ENCODE measurements at regions not wholly inside any gene's neighbourhood (a gene's known extent, or its start where the extent isn't known, plus 50 kb on each side); places are given as distances from the start of the nearest gene placed in this dataset.

- no peak for DNase-seq (ENCODE audit: low read depth in 2 of 2)
Observed at GRCh38 chr12:93154753-93155480, 222.8 kb upstream of the NUDT4 start.

DNA sequence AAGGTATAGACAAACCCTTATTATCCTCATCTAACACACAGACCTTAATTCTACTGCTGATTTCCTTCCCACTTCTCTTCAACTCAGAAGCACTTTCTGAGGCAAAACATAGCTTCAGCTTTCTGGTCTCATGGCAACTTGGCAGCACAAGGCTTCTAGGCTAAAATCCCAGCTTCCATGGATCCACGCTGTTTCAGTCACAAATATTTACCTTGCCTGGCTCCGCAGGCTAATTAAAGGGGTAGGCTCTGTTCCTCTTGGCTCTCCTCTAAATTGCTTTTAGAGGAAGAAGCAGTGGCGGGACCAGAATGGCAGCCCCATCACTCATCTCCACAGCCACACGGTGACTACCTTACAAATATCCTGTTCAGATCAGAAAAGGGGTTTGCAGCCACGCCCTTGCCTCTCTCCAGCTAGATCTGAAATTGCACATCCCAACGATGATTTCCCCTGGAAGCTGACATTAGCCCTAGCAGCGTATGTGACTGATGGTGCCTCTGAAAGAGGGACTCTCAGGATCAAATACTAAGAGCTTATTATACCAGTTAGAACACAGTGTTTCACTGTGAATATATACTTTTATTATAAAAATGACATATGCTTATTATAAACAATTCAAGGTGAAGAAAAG lies 221.5 kb upstream of the NUDT4 start:
- no peak for DNase-seq (ENCODE audit: low read depth in 2 of 2)

GRCh38 chr12:93157279-93157678 lies 220.4 kb upstream of the NUDT4 start:
- no peak for DNase-seq (ENCODE audit: low read depth in 2 of 2)

DNA sequence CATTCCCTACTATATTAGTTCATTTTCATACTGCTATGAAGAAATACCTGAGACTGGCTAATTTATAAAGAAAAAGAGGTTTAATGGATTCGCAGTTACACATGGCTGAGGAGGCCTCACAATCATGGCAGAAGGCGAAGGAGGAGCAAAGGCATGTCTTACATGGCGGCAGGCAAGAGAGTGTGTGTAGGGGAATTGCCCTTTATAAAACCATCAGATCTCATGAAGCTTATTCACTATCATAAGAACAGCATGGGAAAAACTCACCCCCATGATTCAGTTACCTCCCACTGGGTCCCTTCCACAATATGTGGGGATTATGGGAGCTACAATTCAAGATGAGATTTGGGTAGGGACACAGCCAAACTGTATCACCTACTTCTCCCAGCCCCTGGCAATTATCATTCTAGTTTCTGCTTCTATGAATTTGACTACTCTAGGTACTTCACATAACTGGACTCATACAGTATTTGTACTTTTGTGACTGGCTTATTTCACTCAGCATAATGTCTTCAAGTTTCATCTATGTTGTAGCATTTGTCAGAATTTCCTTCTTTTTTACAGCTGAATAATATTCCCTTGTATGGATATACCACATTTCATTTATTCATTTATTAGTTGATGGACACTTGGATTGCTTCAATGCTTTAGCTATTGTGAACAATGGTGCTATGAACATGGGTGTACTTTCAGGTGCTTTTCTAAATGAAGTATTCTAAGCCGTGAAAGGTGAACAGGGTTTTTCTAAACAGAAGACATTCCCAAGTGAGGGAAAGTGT lies 219.5 kb upstream of the NUDT4 start:
- DNase-seq (ENCODE audit: low read depth in 2 of 2): no peak

DNA sequence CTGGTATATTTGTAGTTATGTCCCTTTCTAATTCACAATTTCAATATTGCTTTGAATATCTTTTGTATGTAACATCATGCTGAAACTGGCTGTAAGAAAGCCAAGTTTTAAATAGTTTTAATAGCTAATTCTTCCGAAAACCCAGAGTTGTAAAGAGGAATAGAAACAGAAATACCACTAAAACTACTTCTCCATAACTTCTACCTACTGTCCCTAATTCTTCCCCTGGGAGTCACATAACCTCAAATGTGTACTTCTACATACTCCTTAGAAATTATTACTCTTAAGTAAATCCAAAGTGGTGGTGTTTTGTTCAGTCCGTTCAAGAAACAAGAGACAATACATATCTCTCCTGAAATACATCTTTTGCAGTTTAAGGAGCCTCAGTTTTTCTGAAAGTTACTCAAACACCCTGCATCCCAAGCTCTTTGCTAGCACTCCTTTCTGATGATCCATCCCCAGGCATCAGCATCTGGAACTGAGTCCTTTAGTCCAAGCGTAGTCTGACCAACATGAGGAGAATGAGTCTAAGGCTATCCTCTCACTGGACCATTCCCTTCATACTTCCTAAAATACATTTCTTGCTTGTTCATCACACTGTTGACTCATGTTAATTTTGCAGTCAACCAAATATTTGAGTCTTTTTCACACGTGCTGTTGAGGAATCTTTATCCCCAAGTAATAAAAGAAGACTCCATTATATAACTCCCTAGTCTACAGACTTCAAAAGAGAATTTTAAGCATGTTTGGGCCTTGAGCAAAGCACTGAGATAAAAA lies 214.3 kb upstream of the NUDT4 start:
- DNase-seq (ENCODE audit: low read depth in 2 of 2): peak; percentile 67

- no peak for DNase-seq (ENCODE audit: low read depth in 2 of 2)
Observed at GRCh38 chr12:93164103-93164880, 213.4 kb upstream of the NUDT4 start.

GRCh38 chr12:93165384-93165932 lies 212.3 kb upstream of the NUDT4 start:
- DNase-seq (ENCODE audit: low read depth in 2 of 2): no peak

- no peak for DNase-seq (ENCODE audit: low read depth in 2 of 2)
Observed at GRCh38 chr12:93166541-93167307, 211.0 kb upstream of the NUDT4 start.

- no peak for DNase-seq (ENCODE audit: low read depth in 2 of 2)
Observed at GRCh38 chr12:93167331-93167730, 210.4 kb upstream of the NUDT4 start.

- no peak for DNase-seq (ENCODE audit: low read depth in 2 of 2)
Observed at GRCh38 chr12:93167841-93168492, 209.8 kb upstream of the NUDT4 start.

DNA sequence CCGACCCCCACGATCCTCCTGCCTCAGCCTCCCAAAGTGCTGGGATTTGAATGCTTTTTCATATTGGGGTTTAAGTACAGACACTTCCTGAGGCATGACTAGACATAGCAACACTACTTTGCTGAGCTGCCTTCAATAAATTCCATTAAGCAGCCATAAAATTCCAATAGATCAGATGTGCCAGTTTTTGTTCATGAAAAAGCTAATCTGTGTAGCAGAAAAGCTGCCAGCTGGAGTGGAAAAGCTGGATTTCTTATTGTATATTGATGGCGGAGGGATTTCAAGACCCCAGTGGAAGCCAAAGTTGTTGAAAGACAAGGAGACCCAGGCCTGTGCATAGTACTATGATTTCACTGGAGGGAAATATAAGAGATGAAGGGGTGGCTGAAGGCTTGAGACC lies 209.0 kb upstream of the NUDT4 start:
- DNase-seq (ENCODE audit: low read depth in 2 of 2): no peak

DNA sequence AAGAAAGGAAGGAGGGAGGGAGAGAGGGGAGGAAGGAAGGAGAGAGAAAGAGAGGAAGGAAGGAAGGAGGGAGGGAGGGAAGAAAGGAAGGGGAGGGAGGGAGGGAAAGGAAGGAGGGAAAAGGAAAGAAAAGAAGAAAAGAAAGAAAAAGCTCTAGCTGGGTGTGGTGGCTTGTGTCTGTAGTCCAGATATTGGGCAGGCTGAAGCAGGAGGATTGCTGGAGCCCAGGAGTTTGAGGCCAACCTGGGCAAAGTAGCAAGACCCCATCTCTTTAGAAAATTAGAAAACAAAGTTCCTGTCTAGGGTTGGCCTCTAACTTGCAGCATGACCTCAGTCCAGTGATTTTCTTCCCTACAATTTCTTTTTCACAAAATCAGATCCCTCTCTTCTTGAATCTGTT lies 208.2 kb upstream of the NUDT4 start:
- no peak for DNase-seq (ENCODE audit: low read depth in 2 of 2)

- no peak for DNase-seq (ENCODE audit: low read depth in 2 of 2)
Observed at GRCh38 chr12:93170928-93171327, 206.8 kb upstream of the NUDT4 start.

DNA sequence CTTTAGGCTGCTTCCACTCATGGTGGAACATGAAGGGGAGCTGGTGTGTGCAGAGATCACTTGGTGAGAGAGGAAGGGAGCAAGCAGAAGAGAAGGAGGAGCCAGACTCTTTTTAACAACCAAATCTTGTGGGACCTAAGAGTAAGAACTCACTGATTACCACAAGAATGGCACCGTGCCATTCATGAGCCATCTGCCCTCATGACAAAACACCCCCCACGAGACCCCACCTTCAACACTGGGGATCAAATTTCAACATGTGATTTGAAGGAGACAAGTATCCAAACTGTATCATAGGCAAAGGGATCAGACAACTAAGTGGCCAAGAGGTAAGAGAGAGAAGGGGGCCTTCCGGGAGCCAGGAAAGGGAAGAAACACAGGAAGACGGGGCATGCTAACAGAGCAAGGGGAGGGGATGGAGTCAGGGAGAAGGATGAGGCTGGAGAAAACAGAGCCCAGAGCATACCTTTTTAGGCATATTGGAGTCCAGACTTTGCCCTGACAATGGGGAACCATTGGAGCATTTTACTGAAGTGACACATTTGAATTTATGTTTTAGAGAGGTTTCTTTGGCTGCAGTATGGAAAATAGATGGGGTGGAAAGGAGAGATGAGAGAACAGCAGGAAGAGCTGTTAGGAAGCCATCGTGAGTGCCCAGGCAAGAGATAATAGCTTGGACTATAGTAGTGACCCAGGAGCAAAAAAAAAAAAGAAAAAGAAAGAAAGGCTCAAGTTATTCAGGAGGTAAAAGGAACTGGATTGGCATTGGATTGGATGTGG lies 204.4 kb upstream of the NUDT4 start:
- DNase-seq (ENCODE audit: low read depth in 2 of 2): peak; percentile 67 to 72

GRCh38 chr12:93174048-93174447 lies 203.7 kb upstream of the NUDT4 start:
- peak; percentile 93 for DNase-seq (ENCODE audit: low read depth in 2 of 2)

DNA sequence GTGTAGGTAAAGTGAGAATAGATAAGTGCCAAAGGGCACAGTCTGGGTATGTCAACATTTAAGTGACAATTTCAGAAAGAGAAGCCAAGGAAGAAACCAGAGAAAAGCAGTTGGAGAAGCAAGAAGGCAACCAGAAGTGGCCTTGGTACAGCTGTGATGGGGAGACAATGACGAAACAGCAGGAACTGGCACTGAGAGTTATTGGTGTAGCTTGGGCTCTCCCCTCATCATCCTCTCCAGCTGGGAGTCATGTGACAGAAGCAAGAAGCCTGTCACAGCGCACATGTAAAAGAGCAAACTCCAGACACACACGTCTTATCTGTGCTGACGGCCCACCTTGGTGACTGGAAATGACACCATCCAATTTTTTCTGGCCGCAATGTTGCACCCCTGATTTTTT lies 203.3 kb upstream of the NUDT4 start:
- no peak for DNase-seq (ENCODE audit: low read depth in 2 of 2)

DNA sequence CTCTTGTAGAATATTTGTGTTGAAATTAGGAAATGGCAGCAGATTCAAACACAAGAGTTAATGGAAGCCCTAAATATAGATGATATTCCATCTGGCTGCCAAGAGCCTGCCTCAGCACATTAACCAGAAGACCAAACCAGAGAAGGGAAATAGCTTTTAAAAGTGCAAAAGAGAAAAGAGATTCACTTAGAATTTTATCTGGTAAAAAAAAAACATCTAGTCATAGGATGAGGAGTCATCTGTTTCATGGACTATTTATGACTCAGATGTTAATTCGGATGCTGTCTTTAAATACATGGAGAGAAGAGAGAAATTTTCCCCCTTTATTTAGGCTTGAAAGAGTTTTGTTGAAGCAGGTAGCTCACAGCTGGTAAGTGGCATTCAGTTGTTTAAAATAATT lies 201.6 kb upstream of the NUDT4 start:
- DNase-seq (ENCODE audit: low read depth in 2 of 2): peak; percentile 46 to 48

- no peak for DNase-seq (ENCODE audit: low read depth in 2 of 2)
Observed at GRCh38 chr12:93176610-93177126, 201.1 kb upstream of the NUDT4 start.

Measured in fibroblast of skin of left quadriceps (primary cell).